Activated naive CD8-positive, alpha-beta T cell treated with anti-CD3 and anti-CD28 coated beads, Interleukin-2, amount 10 ng/mL, durations not matched to agents 7 days and 5 days (primary cell): ENCODE measurements at regions not wholly inside any gene's neighbourhood (a gene's known extent, or its start where the extent isn't known, plus 50 kb on each side); places are given as distances from the start of the nearest gene placed in this dataset.

Source experiments
- ATAC-seq: fragments of 150-1000 bp; cut with Tn5 transposase; one replicate; pipeline ENCODE4 v1.10.0; 2021; ENCODE audit warnings: low read depth, moderate library complexity
- POLR2A ChIA-PET: fragments of 350-600 bp; sonication (Branson Sonifier 250); formaldehyde crosslinking; loops from one replicate; lab custom pipeline; 2021; ENCODE audit warnings: antibody characterized with exemption; lab: Charles Lee
- DNase-seq: peaks from one replicate; pipeline ENCODE4 v3.0.0; 2021
- H3K27ac Mint-ChIP-seq: one replicate; pipeline ENCODE4 v1.8.0; 2022; ENCODE audit warnings: mild to moderate bottlenecking, mixed read lengths
- H3K27me3 Mint-ChIP-seq: one replicate; pipeline ENCODE4 v1.8.0; 2022; ENCODE audit warnings: mild to moderate bottlenecking, moderate library complexity, mixed read lengths
- H3K36me3 Mint-ChIP-seq: one replicate; pipeline ENCODE4 v1.8.0; 2021; ENCODE audit warnings: mild to moderate bottlenecking, mixed read lengths
- H3K4me1 Mint-ChIP-seq: one replicate; pipeline ENCODE4 v1.8.0; 2021; ENCODE audit warnings: mixed read lengths
- H3K4me3 Mint-ChIP-seq: one replicate; pipeline ENCODE4 v1.8.0; 2022; ENCODE audit warnings: mild to moderate bottlenecking, moderate library complexity, mixed read lengths
- H3K9me3 Mint-ChIP-seq: one replicate; pipeline ENCODE4 v1.8.0; 2021; ENCODE audit warnings: mixed read lengths

- H3K36me3 Mint-ChIP-seq: no peaks in the 10 kb centered on the region
- H3K4me1 Mint-ChIP-seq: peaks cover 3% of the 10 kb centered on the region
- POLR2A ChIA-PET: no interaction called here
- DNase-seq (peak; percentile 13), ATAC-seq (no peak)
- H3K4me3 Mint-ChIP-seq: no peak overlapping the region
- no peak overlapping the region for H3K27ac Mint-ChIP-seq
- peaks cover 4% of the 10 kb centered on the region for H3K27me3 Mint-ChIP-seq
- no peaks in the 10 kb centered on the region for H3K9me3 Mint-ChIP-seq
These were observed 155.3 kb downstream of the MACROH2A1 start for GRCh38 chr5:135243556-135244285.

- Mint-ChIP-seq H3K36me3 (no peaks in the 10 kb centered on the region), H3K9me3 (no peaks in the 10 kb centered on the region), H3K4me1 (peaks cover 1% of the 10 kb centered on the region), H3K27ac (no peak overlapping the region), H3K27me3 (peaks cover 4% of the 10 kb centered on the region), H3K4me3 (no peak overlapping the region)
- DNase-seq (peak; percentile 4), ATAC-seq (no peak)
- POLR2A ChIA-PET: no interaction called here
These were observed 156.0 kb downstream of the MACROH2A1 start for GRCh38 chr5:135242866-135243555.

- DNase-seq (no peak), ATAC-seq (no peak)
- POLR2A ChIA-PET: no interaction called here
- Mint-ChIP-seq H3K36me3 (no peaks in the 10 kb centered on the region), H3K9me3 (no peaks in the 10 kb centered on the region), H3K27ac (no peak overlapping the region), H3K4me1 (peaks cover 1% of the 10 kb centered on the region), H3K4me3 (no peak overlapping the region), H3K27me3 (peaks cover 4% of the 10 kb centered on the region)
These were observed 156.8 kb downstream of the MACROH2A1 start for GRCh38 chr5:135242021-135242865.

- Mint-ChIP-seq H3K27me3 (peaks cover 4% of the 10 kb centered on the region), H3K4me3 (no peak overlapping the region), H3K36me3 (no peaks in the 10 kb centered on the region), H3K27ac (no peak overlapping the region), H3K9me3 (no peaks in the 10 kb centered on the region), H3K4me1 (peaks cover 1% of the 10 kb centered on the region)
- ATAC-seq (no peak), DNase-seq (peak; percentile 19)
- POLR2A ChIA-PET: interaction anchor here (0.6 kb wide), 1 partner anchor 347 kb away, joined by 3 read pairs; no protein-coding TSS in a partner anchor
These were observed 157.5 kb downstream of the MACROH2A1 start for GRCh38 chr5:135241536-135241935.

GRCh38 chr5:135240781-135241360, 158.2 kb downstream of the MACROH2A1 start:
- Mint-ChIP-seq H3K9me3 (no peaks in the 10 kb centered on the region), H3K27me3 (peaks cover 7% of the 10 kb centered on the region), H3K27ac (no peak overlapping the region), H3K4me1 (peaks cover 1% of the 10 kb centered on the region), H3K4me3 (no peak overlapping the region), H3K36me3 (no peaks in the 10 kb centered on the region)
- POLR2A ChIA-PET: interaction anchor here (0.6 kb wide), 1 partner anchor 346 kb away, joined by 3 read pairs; no protein-coding TSS in a partner anchor
- ATAC-seq (no peak), DNase-seq (peak; percentile 12)

GRCh38 chr5:135240283-135240633, 158.8 kb downstream of the MACROH2A1 start:
- Mint-ChIP-seq H3K4me3 (no peak overlapping the region), H3K4me1 (no peaks in the 10 kb centered on the region), H3K36me3 (no peaks in the 10 kb centered on the region), H3K9me3 (no peaks in the 10 kb centered on the region), H3K27ac (no peak overlapping the region), H3K27me3 (peaks cover 5% of the 10 kb centered on the region)
- ATAC-seq (no peak), DNase-seq (peak; percentile 10)
- POLR2A ChIA-PET: no interaction called here

GRCh38 chr5:135239453-135240282, 159.4 kb downstream of the MACROH2A1 start:
- ATAC-seq (no peak), DNase-seq (peak; percentile 3)
- H3K27me3 Mint-ChIP-seq: peaks cover 5% of the 10 kb centered on the region
- no peaks in the 10 kb centered on the region for H3K36me3 Mint-ChIP-seq
- POLR2A ChIA-PET: no interaction called here
- H3K4me1 Mint-ChIP-seq: no peaks in the 10 kb centered on the region
- no peak overlapping the region for H3K27ac Mint-ChIP-seq
- no peak overlapping the region for H3K4me3 Mint-ChIP-seq
- no peaks in the 10 kb centered on the region for H3K9me3 Mint-ChIP-seq

GRCh38 chr5:135238622-135239452, 160.2 kb downstream of the MACROH2A1 start:
- Mint-ChIP-seq H3K36me3 (no peaks in the 10 kb centered on the region), H3K9me3 (no peaks in the 10 kb centered on the region), H3K27ac (no peak overlapping the region), H3K4me3 (no peak overlapping the region), H3K27me3 (peaks cover 5% of the 10 kb centered on the region), H3K4me1 (no peaks in the 10 kb centered on the region)
- POLR2A ChIA-PET: no interaction called here
- ATAC-seq (no peak), DNase-seq (peak; percentile 3)

GRCh38 chr5:135237748-135238103, 161.3 kb downstream of the MACROH2A1 start:
- no peaks in the 10 kb centered on the region for H3K36me3 Mint-ChIP-seq
- POLR2A ChIA-PET: no interaction called here
- no peak overlapping the region for H3K27ac Mint-ChIP-seq
- DNase-seq (no peak), ATAC-seq (no peak)
- no peak overlapping the region for H3K4me3 Mint-ChIP-seq
- peaks cover 5% of the 10 kb centered on the region for H3K27me3 Mint-ChIP-seq
- no peaks in the 10 kb centered on the region for H3K9me3 Mint-ChIP-seq
- H3K4me1 Mint-ChIP-seq: no peaks in the 10 kb centered on the region

- H3K27ac Mint-ChIP-seq: no peak overlapping the region
- ATAC-seq (no peak), DNase-seq (peak; percentile 17)
- POLR2A ChIA-PET: no interaction called here
- H3K4me3 Mint-ChIP-seq: no peak overlapping the region
- H3K27me3 Mint-ChIP-seq: peaks cover 5% of the 10 kb centered on the region
- no peaks in the 10 kb centered on the region for H3K36me3 Mint-ChIP-seq
- H3K9me3 Mint-ChIP-seq: no peaks in the 10 kb centered on the region
- no peaks in the 10 kb centered on the region for H3K4me1 Mint-ChIP-seq
These were observed 161.9 kb downstream of the MACROH2A1 start for GRCh38 chr5:135236908-135237747.

- peak; percentile 4 for DNase-seq
- no peak overlapping the region for H3K27ac Mint-ChIP-seq
- ATAC-seq: no peak
- H3K4me3 Mint-ChIP-seq: no peak overlapping the region
- peaks cover 5% of the 10 kb centered on the region for H3K27me3 Mint-ChIP-seq
- POLR2A ChIA-PET: no interaction called here
- no peaks in the 10 kb centered on the region for H3K4me1 Mint-ChIP-seq
- H3K36me3 Mint-ChIP-seq: no peaks in the 10 kb centered on the region
- H3K9me3 Mint-ChIP-seq: no peaks in the 10 kb centered on the region
These were observed 162.7 kb downstream of the MACROH2A1 start for GRCh38 chr5:135236228-135236907.
